Heart right ventricle (tissue), 16 donors: ENCODE measurements at regions not wholly inside any gene's neighbourhood (a gene's known extent, or its start where the extent isn't known, plus 50 kb on each side); places are given as distances from the start of the nearest gene placed in this dataset.

ENCODE experiments used
- ATAC-seq, 8 donors: fragments of 200-7000 bp; cut with Tn5 transposase; one replicate each; pipeline ENCODE4 v1.9.1; 2020; ENCODE audit warnings: mild to moderate bottlenecking in 8 of 8, moderate library complexity in 8 of 8, moderate number of reproducible peaks in 1 of 8
- DNase-seq, 2 donors: peaks; one replicate each; pipeline ENCODE4 v3.0.0-alpha.2; 2020
- H3K27ac ChIP-seq, 10 donors: fragments of 200-600 bp; sonication (generic) in 2 of 10; one replicate each; pipeline versions ENCODE4 v1.5.0 to v1.8.0; 2020 to 2022; ENCODE audit warnings: mild to moderate bottlenecking in 3 of 10
- H3K27me3 ChIP-seq, 7 donors: fragments of 200-600 bp; one replicate each; pipeline ENCODE4 v1.8.0; 2021 to 2022; ENCODE audit warnings: mild to moderate bottlenecking in 2 of 7
- H3K36me3 ChIP-seq, 9 donors: fragments of 200-600 bp; sonication (generic) in 1 of 9; one replicate each; pipeline versions ENCODE4 v1.5.0 to v1.8.0; 2020 to 2022; ENCODE audit warnings: mild to moderate bottlenecking in 2 of 9
- H3K4me1 ChIP-seq, 9 donors: fragments of 200-600 bp; sonication (generic) in 1 of 9; one replicate each; pipeline versions ENCODE4 v1.5.0 to v1.8.0; 2020 to 2022; ENCODE audit warnings: mild to moderate bottlenecking in 4 of 9
- H3K4me3 ChIP-seq, 10 donors: fragments of 200-600 bp; sonication (generic) in 2 of 10; one replicate each; pipeline versions ENCODE4 v1.5.0 to v1.8.0; 2020 to 2022; ENCODE audit warnings: mild to moderate bottlenecking in 7 of 10, moderate library complexity in 2 of 10
- H3K9me3 ChIP-seq, 11 donors: fragments of 200-600 bp in 10 of 11; sonication (generic) in 2 of 11; one replicate each; pipeline versions ENCODE4 v1.5.0 to v1.8.0; 2013 to 2022; ENCODE audit warnings: mild to moderate bottlenecking in 2 of 11, control low read depth in 1 of 11, moderate library complexity in 1 of 11
- CTCF ChIP-seq, 9 donors: fragments of 200-600 bp; sonication (generic) in 2 of 9; IDR thresholded peaks; one replicate each; pipeline versions ENCODE4 v1.5.0 to v1.8.0; 2021 to 2022; ENCODE audit warnings: antibody characterized with exemption in 9 of 9, mild to moderate bottlenecking in 5 of 9, moderate library complexity in 1 of 9
- whole genome bisulfite sequencing, 2 donors: extraction: QIAGEN DNeasy Blood & Tissue Kit; methylation state at CpG; one replicate each; pipeline ENCODE4 v1.1.7; 2013; ENCODE audit warnings: inconsistent platforms in 1 of 2; 5-methylcytosine and 5-hydroxymethylcytosine counted together
- intact Hi-C, 10 donors: fragments of 100-400 bp; cut with DNase I; formaldehyde crosslinking; loops; one replicate each; pipeline versions ENCODE4 v1.11.1 to v1.14.2; 2022
- donor health status: Arrhythmogenic right ventricular cardiomyopathy.
- donor health status: ischemic (EF 13 %, LVEDD 7.1; RV severe dilation, severe dysfunction).
- donor health status: healthy with polysubstance abuse.
- donor health status: DM: no; HTN: yes; CAD: no.
- donor health status: DM: no; HTN: no; CAD: no.
- donor health status: ischemic (EF 25% LVEDD 6.9; RV normal size, moderate dysfunction).
- donor health status: ischemic (EF 25% LVEDD 5.7; RV mildly dilated, moderate dysfunction).
- donor health status: healthy.
- donor health status: DM: yes; HTN: yes; CAD: no.
- donor health status: Ischemic cardiomyopathy.
- donor health status: ischemic (EF 35%, LVEDD 5.7; RV mildly dilated, moderate dysfunction).
- donor health status: nonischemic (EF 11% LVEDD 7.7; RV severe dilation, severe dysfunction).
- donor health status: DM: yes; HTN: yes; CAD: no.
- donor health status: PGD.
- donor health status: ischemic (EF 29% LVEDD 5.4; RV normal size, mild dysfunction).
- donor health status: nonischemic (EF 23%, LVEDD 6.1; RV moderate dilation, normal function).

DNA sequence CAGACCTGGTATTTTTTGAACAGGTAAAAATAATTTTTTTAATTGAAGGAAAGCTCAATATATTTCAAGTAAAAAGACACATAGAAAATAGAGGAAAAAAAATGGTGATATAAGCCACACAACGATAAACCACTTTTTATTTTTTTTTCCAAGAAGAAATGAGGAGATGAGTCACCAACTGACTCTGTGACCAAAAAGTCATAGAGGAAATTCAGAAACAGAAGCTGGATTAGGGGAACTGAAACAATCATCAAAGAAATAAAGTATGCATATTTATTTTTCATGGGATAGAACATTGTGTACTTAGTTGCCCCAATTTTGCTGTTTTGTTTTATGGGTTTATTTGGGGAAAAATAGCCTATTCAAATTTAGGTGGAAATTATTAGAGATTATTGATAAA lies 176.8 kb upstream of the AGR3 start:
- ATAC-seq (peak in 1 of 8 donors; percentile 49), DNase-seq (no peak)
- no peaks in the 10 kb centered on the region for H3K27me3 ChIP-seq
- peak overlapping the region in 1 of 10 donors; percentile 63 for H3K27ac ChIP-seq
- no peaks in the 10 kb centered on the region for H3K36me3 ChIP-seq
- no peak overlapping the region for H3K4me3 ChIP-seq
- peaks cover 0 to 20% (median 0%) of the 10 kb centered on the region in 9 donors for H3K4me1 ChIP-seq
- H3K9me3 ChIP-seq: no peaks in the 10 kb centered on the region
- 38 to 55% methylated on average over 1 of the region's 1 CpG for WGBS, 2 donors
- no peak for TF ChIP-seq CTCF (IDR thresholded peaks at IDR 0.05)
- intact Hi-C loops: no loop called here

DNA sequence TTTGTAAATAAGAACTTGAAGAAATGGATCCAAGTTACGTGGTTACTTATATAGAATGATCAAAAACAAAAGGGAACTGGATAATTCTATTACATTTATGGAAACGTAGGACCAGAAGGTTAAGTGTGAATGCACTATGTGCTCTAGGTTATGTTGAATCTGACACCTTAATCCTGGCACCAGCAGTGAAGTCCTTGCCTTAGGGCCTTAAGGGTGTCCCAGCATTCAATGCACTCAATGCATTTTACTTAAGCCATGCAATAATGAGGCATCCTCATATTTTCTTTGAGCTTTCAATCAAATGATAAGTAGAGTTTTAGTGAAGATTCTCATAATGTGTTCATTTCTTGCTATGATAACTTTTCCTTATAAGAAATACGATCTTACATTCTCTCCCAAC lies 178.3 kb upstream of the AGR3 start:
- Histone ChIP-seq H3K27me3 (no peaks in the 10 kb centered on the region), H3K27ac (no peak overlapping the region), H3K4me1 (peaks cover 0 to 20% (median 0%) of the 10 kb centered on the region in 9 donors), H3K9me3 (no peaks in the 10 kb centered on the region), H3K36me3 (no peaks in the 10 kb centered on the region), H3K4me3 (no peak overlapping the region)
- no peak for TF ChIP-seq CTCF (IDR thresholded peaks at IDR 0.05)
- intact Hi-C loops: no loop called here
- DNase-seq (no peak), ATAC-seq (no peak)
- WGBS, 2 donors: 91 to 92% methylated on average over 3 of the region's 3 CpGs

- Histone ChIP-seq H3K27ac (no peak overlapping the region), H3K4me1 (peaks cover 0 to 20% (median 0%) of the 10 kb centered on the region in 9 donors), H3K4me3 (no peak overlapping the region), H3K36me3 (no peaks in the 10 kb centered on the region), H3K9me3 (no peaks in the 10 kb centered on the region), H3K27me3 (no peaks in the 10 kb centered on the region)
- DNase-seq (no peak), ATAC-seq (no peak)
- WGBS, 2 donors: 95 to 97% methylated on average over 2 of the region's 2 CpGs
- intact Hi-C loops: no loop called here
- no peak for TF ChIP-seq CTCF (IDR thresholded peaks at IDR 0.05)
Observed at GRCh38 chr7:17061443-17061842, 179.7 kb upstream of the AGR3 start.

DNA sequence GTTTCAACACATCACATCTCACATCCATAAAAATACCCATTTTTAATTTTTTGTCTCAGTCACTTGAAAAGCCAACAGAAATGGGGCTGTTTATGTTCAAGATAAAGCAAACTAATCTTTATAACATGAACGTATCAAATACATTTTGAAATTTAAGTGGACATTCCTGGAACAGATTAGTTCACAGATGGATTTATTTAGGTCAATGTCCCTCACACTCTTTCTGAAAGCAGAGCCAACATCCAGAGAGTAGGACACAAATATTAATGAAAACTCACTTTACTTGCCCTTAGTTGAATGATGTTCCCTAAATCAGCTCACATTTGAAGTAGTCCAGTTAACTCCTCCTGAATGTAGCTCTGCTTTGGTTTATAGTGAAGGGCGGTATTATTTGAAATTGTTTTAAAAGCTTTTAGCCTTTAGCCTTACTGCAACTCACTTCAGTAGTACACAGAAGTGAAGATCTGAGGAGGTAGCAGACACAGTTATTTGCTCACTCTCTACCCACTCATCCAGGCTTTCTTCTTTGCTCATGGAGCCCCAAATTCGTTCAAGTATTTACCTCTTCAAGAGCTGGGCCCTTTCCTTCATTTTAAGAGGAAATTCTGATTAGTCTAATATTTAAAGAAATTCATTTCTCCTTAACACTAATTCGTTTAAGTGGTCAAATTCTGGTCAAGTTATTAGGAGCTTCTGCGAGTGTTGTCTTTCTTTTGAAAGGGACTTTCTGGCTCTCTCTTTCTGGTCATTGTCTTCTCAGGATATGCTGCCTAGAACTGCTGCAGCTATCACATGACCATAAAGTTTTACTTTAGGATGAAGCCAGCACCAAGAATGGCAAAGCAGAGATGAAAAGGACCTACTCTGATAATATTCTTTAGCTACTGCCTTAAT lies 180.6 kb upstream of the AGR3 start:
- H3K4me3 ChIP-seq: no peak overlapping the region
- intact Hi-C loops: no loop called here
- DNase-seq (no peak), ATAC-seq (no peak)
- H3K27me3 ChIP-seq: no peaks in the 10 kb centered on the region
- no peak for TF ChIP-seq CTCF (IDR thresholded peaks at IDR 0.05)
- H3K27ac ChIP-seq: peak overlapping the region in 1 of 10 donors; percentile 7
- WGBS, 2 donors: 74 to 77% methylated on average over 5 of the region's 5 CpGs
- H3K9me3 ChIP-seq: no peaks in the 10 kb centered on the region
- peaks cover 0 to 20% (median 0%) of the 10 kb centered on the region in 9 donors for H3K4me1 ChIP-seq
- no peaks in the 10 kb centered on the region for H3K36me3 ChIP-seq
